ENCODE measurements at regions not wholly inside any gene's neighbourhood (a gene's known extent, or its start where the extent isn't known, plus 50 kb on each side); places are given as distances from the start of the nearest gene placed in this dataset.

DNA sequence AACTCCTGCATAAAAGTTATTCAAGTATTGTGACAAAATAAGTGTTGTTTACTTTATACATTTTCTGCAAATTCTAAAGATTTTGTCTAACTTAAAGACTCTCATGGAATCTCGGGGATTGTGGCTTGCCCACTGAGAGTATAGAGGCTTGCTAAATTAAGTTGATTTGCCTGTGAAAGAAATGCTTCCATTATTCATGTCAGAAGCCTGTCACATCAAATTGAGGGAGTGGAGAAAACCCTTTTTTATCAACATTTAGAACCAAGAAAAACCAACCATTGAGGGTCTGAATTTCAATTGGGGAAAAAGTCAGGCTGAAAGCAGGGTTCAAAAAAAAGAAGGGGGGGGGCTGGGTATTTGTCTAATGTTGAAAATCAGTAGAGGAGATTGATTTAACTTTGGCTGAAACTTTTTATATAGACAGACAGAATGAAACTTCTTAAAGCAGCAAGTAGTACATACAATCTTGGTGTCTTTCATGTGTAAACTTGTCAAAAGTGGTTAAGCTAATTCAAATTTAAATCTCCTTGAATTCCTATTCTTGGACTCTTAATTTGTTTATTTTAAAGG lies 144.8 kb upstream of the CXorf66 start:
- H3K27me3 ChIP-seq, result no peaks in the 10 kb centered on the region
- no peak overlapping the region for H3K27ac ChIP-seq
- H3K36me3 ChIP-seq (replicated peaks; ENCODE audit: insufficient read depth, low read depth), result no peaks in the 10 kb centered on the region
- H3K4me1 ChIP-seq (ENCODE audit: insufficient read depth), result no peaks in the 10 kb centered on the region
- WGBS (ENCODE audit: low lambda C conversion rate, missing lambda C conversion rate), result 44% methylated on average over 1 of the region's 1 CpG
- DNase-seq (ENCODE audit: low spot score), result no peak
- H3K9me2 ChIP-seq (replicated peaks; ENCODE audit: insufficient read depth), result no peaks in the 10 kb centered on the region
- H4K20me1 ChIP-seq (ENCODE audit: insufficient read depth, poor library complexity, severe bottlenecking), result no peaks in the 10 kb centered on the region
- no peak for TF ChIP-seq EZH2phosphoT487 (IDR thresholded peaks at IDR 0.05; ENCODE audit: low read depth, severe bottlenecking, unreplicated experiment)
- no peak for TF ChIP-seq EZH2 (IDR thresholded peaks at IDR 0.05; ENCODE audit: borderline replicate concordance)
- no peak for TF ChIP-seq CTCF (IDR thresholded peaks at IDR 0.05; ENCODE audit: poor library complexity)
- no peaks in the 10 kb centered on the region for H3K9me3 ChIP-seq (ENCODE audit: low read depth)
- no peak overlapping the region for H2AFZ ChIP-seq
- no peaks in the 10 kb centered on the region for H3K79me2 ChIP-seq
- H3K4me3 ChIP-seq, result no peak overlapping the region
- no peak overlapping the region for H3K4me2 ChIP-seq

DNA sequence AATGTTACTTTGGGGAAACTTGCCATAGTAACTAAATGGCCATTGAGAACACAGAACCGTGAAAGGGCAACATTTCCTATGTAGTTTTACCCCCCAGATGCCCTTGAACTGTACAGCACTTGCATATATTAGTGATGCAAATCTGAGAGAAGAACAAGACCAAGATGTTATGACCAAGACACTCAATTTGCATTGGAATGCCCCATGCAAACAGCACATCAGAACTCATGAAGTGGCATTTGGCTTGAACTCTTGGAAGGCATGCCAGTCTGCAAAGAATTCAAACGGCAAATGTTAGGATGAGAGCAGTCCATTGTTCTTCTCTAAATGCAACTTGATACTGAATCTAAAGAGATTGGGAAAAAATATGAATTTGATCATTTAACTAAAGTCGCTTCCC lies 139.4 kb upstream of the CXorf66 start:
- H2AFZ ChIP-seq, result no peak overlapping the region
- TF ChIP-seq EZH2 (IDR thresholded peaks at IDR 0.05; ENCODE audit: borderline replicate concordance) (no peak), CTCF (IDR thresholded peaks at IDR 0.05; ENCODE audit: poor library complexity) (no peak), EZH2phosphoT487 (IDR thresholded peaks at IDR 0.05; ENCODE audit: low read depth, severe bottlenecking, unreplicated experiment) (no peak)
- no peak overlapping the region for H3K27ac ChIP-seq
- no peaks in the 10 kb centered on the region for H3K9me2 ChIP-seq (replicated peaks; ENCODE audit: insufficient read depth)
- H3K27me3 ChIP-seq, result no peaks in the 10 kb centered on the region
- no peak for DNase-seq (ENCODE audit: low spot score)
- no peak overlapping the region for H3K4me2 ChIP-seq
- H3K9me3 ChIP-seq (ENCODE audit: low read depth), result no peaks in the 10 kb centered on the region
- no peaks in the 10 kb centered on the region for H3K36me3 ChIP-seq (replicated peaks; ENCODE audit: insufficient read depth, low read depth)
- H3K79me2 ChIP-seq, result no peaks in the 10 kb centered on the region
- 74% methylated on average over 3 of the region's 3 CpGs for WGBS (ENCODE audit: low lambda C conversion rate, missing lambda C conversion rate)
- H3K4me3 ChIP-seq, result no peak overlapping the region
- H4K20me1 ChIP-seq (ENCODE audit: insufficient read depth, poor library complexity, severe bottlenecking), result no peaks in the 10 kb centered on the region
- no peaks in the 10 kb centered on the region for H3K4me1 ChIP-seq (ENCODE audit: insufficient read depth)

DNA sequence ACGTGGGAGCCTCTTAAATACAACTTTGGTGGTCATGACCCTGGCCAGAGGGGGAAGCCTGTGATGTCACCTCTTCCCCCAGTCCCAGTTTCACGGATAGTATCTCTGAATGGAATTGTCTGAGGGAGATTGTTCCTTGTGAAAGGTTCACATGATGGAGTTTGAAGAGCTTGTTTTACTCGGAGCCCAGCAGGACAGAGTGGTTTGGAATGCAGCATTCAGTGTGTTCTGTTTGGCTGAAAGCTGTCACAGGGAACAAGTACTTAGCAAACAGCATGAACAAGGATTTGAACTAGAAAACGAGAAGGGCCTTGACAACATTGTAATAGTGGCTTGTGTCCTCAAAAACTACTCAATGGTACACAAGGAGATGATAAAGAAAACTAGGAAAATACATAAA lies 133.9 kb upstream of the CXorf66 start:
- no peaks in the 10 kb centered on the region for H3K36me3 ChIP-seq (replicated peaks; ENCODE audit: insufficient read depth, low read depth)

More for the DNA sequence above, 133.9 kb upstream of the CXorf66 start:
- Histone ChIP-seq H3K4me2 (no peak overlapping the region), H3K4me1 (ENCODE audit: insufficient read depth) (no peaks in the 10 kb centered on the region), H3K27ac (no peak overlapping the region), H3K79me2 (no peaks in the 10 kb centered on the region), H3K27me3 (no peaks in the 10 kb centered on the region), H3K4me3 (no peak overlapping the region), H3K9me3 (ENCODE audit: low read depth) (no peaks in the 10 kb centered on the region), H2AFZ (no peak overlapping the region), H4K20me1 (ENCODE audit: insufficient read depth, poor library complexity, severe bottlenecking) (no peaks in the 10 kb centered on the region), H3K9me2 (replicated peaks; ENCODE audit: insufficient read depth) (no peaks in the 10 kb centered on the region)
- 20% methylated on average over 4 of the region's 4 CpGs for WGBS (ENCODE audit: low lambda C conversion rate, missing lambda C conversion rate)
- DNase-seq (ENCODE audit: low spot score), result no peak
- TF ChIP-seq CTCF (IDR thresholded peaks at IDR 0.05; ENCODE audit: poor library complexity), result no peak
- no peak for TF ChIP-seq EZH2 (IDR thresholded peaks at IDR 0.05; ENCODE audit: borderline replicate concordance)
- TF ChIP-seq EZH2phosphoT487 (IDR thresholded peaks at IDR 0.05; ENCODE audit: low read depth, severe bottlenecking, unreplicated experiment), result no peak
